ENCODE measurements at regions not wholly inside any gene's neighbourhood (a gene's known extent, or its start where the extent isn't known, plus 50 kb on each side); places are given as distances from the start of the nearest gene placed in this dataset.

GRCh38 chr4:167424341-167425256 is 190.3 kb upstream of the SPOCK3 start:
- DNase-seq (ENCODE audit: low spot score), result no peak
- Mint-ChIP-seq H3K9me3 (no peaks in the 10 kb centered on the region), H3K36me3 (ENCODE audit: low read depth) (no peaks in the 10 kb centered on the region), H3K27me3 (ENCODE audit: insufficient read depth) (no peaks in the 10 kb centered on the region), H3K4me1 (ENCODE audit: low read depth) (no peaks in the 10 kb centered on the region), H3K4me3 (no peak overlapping the region), H3K27ac (no peak overlapping the region)
- intact Hi-C loops (cut with micrococcal nuclease), result no loop called here

GRCh38 chr4:167428156-167428555 is 193.9 kb upstream of the SPOCK3 start:
- DNase-seq (ENCODE audit: low spot score), result no peak
- H3K27me3 Mint-ChIP-seq (ENCODE audit: insufficient read depth), result no peaks in the 10 kb centered on the region
- H3K36me3 Mint-ChIP-seq (ENCODE audit: low read depth), result no peaks in the 10 kb centered on the region
- intact Hi-C loops (cut with micrococcal nuclease), result no loop called here
- no peaks in the 10 kb centered on the region for H3K4me1 Mint-ChIP-seq (ENCODE audit: low read depth)
- no peak overlapping the region for H3K27ac Mint-ChIP-seq
- H3K9me3 Mint-ChIP-seq, result no peaks in the 10 kb centered on the region
- no peak overlapping the region for H3K4me3 Mint-ChIP-seq

GRCh38 chr4:167431371-167431770 is 197.1 kb upstream of the SPOCK3 start:
- H3K4me3 Mint-ChIP-seq, result no peak overlapping the region
- H3K27ac Mint-ChIP-seq, result no peak overlapping the region

GRCh38 chr4:167435786-167436185 is 201.5 kb upstream of the SPOCK3 start:
- H3K36me3 Mint-ChIP-seq (ENCODE audit: low read depth), result no peaks in the 10 kb centered on the region
- no peak overlapping the region for H3K27ac Mint-ChIP-seq
- no peaks in the 10 kb centered on the region for H3K9me3 Mint-ChIP-seq
- no peaks in the 10 kb centered on the region for H3K27me3 Mint-ChIP-seq (ENCODE audit: insufficient read depth)
- H3K4me1 Mint-ChIP-seq (ENCODE audit: low read depth), result no peaks in the 10 kb centered on the region
- DNase-seq (ENCODE audit: low spot score), result no peak
- H3K4me3 Mint-ChIP-seq, result no peak overlapping the region
- intact Hi-C loops (cut with micrococcal nuclease), result no loop called here

More at GRCh38 chr4:167431371-167431770, 197.1 kb upstream of the SPOCK3 start:
- H3K27me3 Mint-ChIP-seq (ENCODE audit: insufficient read depth), result no peaks in the 10 kb centered on the region
- H3K9me3 Mint-ChIP-seq, result no peaks in the 10 kb centered on the region
- intact Hi-C loops (cut with micrococcal nuclease), result no loop called here
- no peaks in the 10 kb centered on the region for H3K4me1 Mint-ChIP-seq (ENCODE audit: low read depth)
- no peaks in the 10 kb centered on the region for H3K36me3 Mint-ChIP-seq (ENCODE audit: low read depth)
- DNase-seq (ENCODE audit: low spot score), result no peak

- H3K9me3 Mint-ChIP-seq, result no peaks in the 10 kb centered on the region
- H3K4me1 Mint-ChIP-seq (ENCODE audit: low read depth), result no peaks in the 10 kb centered on the region
- H3K4me3 Mint-ChIP-seq, result no peak overlapping the region
- no peaks in the 10 kb centered on the region for H3K27me3 Mint-ChIP-seq (ENCODE audit: insufficient read depth)
- no peak overlapping the region for H3K27ac Mint-ChIP-seq
- intact Hi-C loops (cut with micrococcal nuclease), result no loop called here
- no peaks in the 10 kb centered on the region for H3K36me3 Mint-ChIP-seq (ENCODE audit: low read depth)
- no peak for DNase-seq (ENCODE audit: low spot score)
These were observed 209.5 kb upstream of the SPOCK3 start for GRCh38 chr4:167443841-167444240.

GRCh38 chr4:167452922-167453430 is 218.7 kb upstream of the SPOCK3 start:
- Mint-ChIP-seq H3K9me3 (no peaks in the 10 kb centered on the region), H3K36me3 (ENCODE audit: low read depth) (no peaks in the 10 kb centered on the region), H3K4me3 (no peak overlapping the region), H3K27ac (no peak overlapping the region), H3K27me3 (ENCODE audit: insufficient read depth) (no peaks in the 10 kb centered on the region), H3K4me1 (ENCODE audit: low read depth) (no peaks in the 10 kb centered on the region)
- DNase-seq (ENCODE audit: low spot score), result no peak
- intact Hi-C loops (cut with micrococcal nuclease), result no loop called here

GRCh38 chr4:167456619-167457018 is 222.3 kb upstream of the SPOCK3 start:
- Mint-ChIP-seq H3K36me3 (ENCODE audit: low read depth) (no peaks in the 10 kb centered on the region), H3K4me1 (ENCODE audit: low read depth) (no peaks in the 10 kb centered on the region), H3K4me3 (no peak overlapping the region), H3K27ac (no peak overlapping the region), H3K27me3 (ENCODE audit: insufficient read depth) (no peaks in the 10 kb centered on the region), H3K9me3 (no peaks in the 10 kb centered on the region)
- intact Hi-C loops (cut with micrococcal nuclease), result no loop called here
- DNase-seq (ENCODE audit: low spot score), result no peak

- Mint-ChIP-seq H3K27me3 (ENCODE audit: insufficient read depth) (no peaks in the 10 kb centered on the region), H3K36me3 (ENCODE audit: low read depth) (no peaks in the 10 kb centered on the region), H3K9me3 (no peaks in the 10 kb centered on the region), H3K27ac (no peak overlapping the region), H3K4me3 (no peak overlapping the region), H3K4me1 (ENCODE audit: low read depth) (no peaks in the 10 kb centered on the region)
- no peak for DNase-seq (ENCODE audit: low spot score)
- intact Hi-C loops (cut with micrococcal nuclease), result no loop called here
These were observed 235.1 kb upstream of the SPOCK3 start for GRCh38 chr4:167469436-167469835.

- no peaks in the 10 kb centered on the region for H3K9me3 Mint-ChIP-seq
- H3K4me3 Mint-ChIP-seq, result no peak overlapping the region
- DNase-seq (ENCODE audit: low spot score), result no peak
- intact Hi-C loops (cut with micrococcal nuclease), result no loop called here
- no peak overlapping the region for H3K27ac Mint-ChIP-seq
- no peaks in the 10 kb centered on the region for H3K36me3 Mint-ChIP-seq (ENCODE audit: low read depth)
- H3K4me1 Mint-ChIP-seq (ENCODE audit: low read depth), result no peaks in the 10 kb centered on the region
- H3K27me3 Mint-ChIP-seq (ENCODE audit: insufficient read depth), result no peaks in the 10 kb centered on the region
These were observed 241.7 kb upstream of the SPOCK3 start for GRCh38 chr4:167475951-167476350.

- Mint-ChIP-seq H3K4me3 (no peak overlapping the region), H3K27me3 (ENCODE audit: insufficient read depth) (no peaks in the 10 kb centered on the region), H3K9me3 (no peaks in the 10 kb centered on the region), H3K27ac (no peak overlapping the region), H3K36me3 (ENCODE audit: low read depth) (no peaks in the 10 kb centered on the region), H3K4me1 (ENCODE audit: low read depth) (no peaks in the 10 kb centered on the region)
- no peak for DNase-seq (ENCODE audit: low spot score)
- intact Hi-C loops (cut with micrococcal nuclease), result no loop called here
These were observed 257.7 kb upstream of the SPOCK3 start for GRCh38 chr4:167492007-167492406.

- Mint-ChIP-seq H3K27ac (no peak overlapping the region), H3K27me3 (ENCODE audit: insufficient read depth) (no peaks in the 10 kb centered on the region), H3K9me3 (peaks cover 3% of the 10 kb centered on the region), H3K36me3 (ENCODE audit: low read depth) (no peaks in the 10 kb centered on the region), H3K4me3 (no peak overlapping the region), H3K4me1 (ENCODE audit: low read depth) (no peaks in the 10 kb centered on the region)
- intact Hi-C loops (cut with micrococcal nuclease), result no loop called here
- no peak for DNase-seq (ENCODE audit: low spot score)
These were observed 275.3 kb upstream of the SPOCK3 start for GRCh38 chr4:167509551-167509950.

GRCh38 chr4:167524091-167524490 is 289.8 kb upstream of the SPOCK3 start:
- intact Hi-C loops (cut with micrococcal nuclease), result no loop called here
- Mint-ChIP-seq H3K27me3 (ENCODE audit: insufficient read depth) (no peaks in the 10 kb centered on the region), H3K4me1 (ENCODE audit: low read depth) (no peaks in the 10 kb centered on the region), H3K27ac (no peak overlapping the region), H3K36me3 (ENCODE audit: low read depth) (no peaks in the 10 kb centered on the region), H3K4me3 (no peak overlapping the region), H3K9me3 (no peaks in the 10 kb centered on the region)
- no peak for DNase-seq (ENCODE audit: low spot score)

GRCh38 chr4:167537761-167538160 is 303.5 kb upstream of the SPOCK3 start:
- H3K27ac Mint-ChIP-seq, result no peak overlapping the region
- intact Hi-C loops (cut with micrococcal nuclease), result no loop called here
- H3K36me3 Mint-ChIP-seq (ENCODE audit: low read depth), result no peaks in the 10 kb centered on the region
- H3K9me3 Mint-ChIP-seq, result peaks cover 3% of the 10 kb centered on the region
- H3K4me3 Mint-ChIP-seq, result no peak overlapping the region
- H3K27me3 Mint-ChIP-seq (ENCODE audit: insufficient read depth), result no peaks in the 10 kb centered on the region
- no peaks in the 10 kb centered on the region for H3K4me1 Mint-ChIP-seq (ENCODE audit: low read depth)
- DNase-seq (ENCODE audit: low spot score), result no peak
